ENCODE measurements at regions not wholly inside any gene's neighbourhood (a gene's known extent, or its start where the extent isn't known, plus 50 kb on each side); places are given as distances from the start of the nearest gene placed in this dataset.

DNA sequence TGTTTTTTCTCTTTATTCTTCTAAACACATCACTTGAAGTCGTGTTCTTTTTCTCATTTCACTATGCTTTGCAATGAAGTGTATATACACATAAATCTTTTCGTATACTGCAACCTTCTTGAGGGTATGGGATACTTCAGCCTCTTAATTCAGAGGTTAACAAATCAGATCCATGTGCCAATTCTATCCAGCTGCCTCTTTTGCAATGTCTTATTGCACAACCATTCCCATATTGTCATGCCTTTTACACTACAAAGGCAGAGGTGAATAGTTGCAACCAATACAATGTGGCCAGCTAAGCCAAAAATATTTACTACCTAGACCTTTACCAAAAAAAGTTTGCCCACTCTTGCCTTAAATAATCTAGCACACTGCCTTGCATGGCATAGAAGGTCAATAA is 224.5 kb upstream of the FOXG1 start:
- no peak for TF ChIP-seq EZH2 (IDR thresholded peaks at IDR 0.05; ENCODE audit: borderline replicate concordance, insufficient read depth, low read depth, low read length, poor library complexity, severe bottlenecking)
- no peak for TF ChIP-seq CTCF (IDR thresholded peaks at IDR 0.05)
